OCI-M1 (cell line): ENCODE measurements at regions not wholly inside any gene's neighbourhood (a gene's known extent, or its start where the extent isn't known, plus 50 kb on each side); places are given as distances from the start of the nearest gene placed in this dataset.

Experiments used
- DNase-seq: peaks from one replicate; lab custom pipeline; 2025; lab: John Stamatoyannopoulos, UW

- DNase-seq, result no peak
Observed at GRCh38 chr6:44049989-44050871, 77.0 kb downstream of the MRPL14 start.

DNA sequence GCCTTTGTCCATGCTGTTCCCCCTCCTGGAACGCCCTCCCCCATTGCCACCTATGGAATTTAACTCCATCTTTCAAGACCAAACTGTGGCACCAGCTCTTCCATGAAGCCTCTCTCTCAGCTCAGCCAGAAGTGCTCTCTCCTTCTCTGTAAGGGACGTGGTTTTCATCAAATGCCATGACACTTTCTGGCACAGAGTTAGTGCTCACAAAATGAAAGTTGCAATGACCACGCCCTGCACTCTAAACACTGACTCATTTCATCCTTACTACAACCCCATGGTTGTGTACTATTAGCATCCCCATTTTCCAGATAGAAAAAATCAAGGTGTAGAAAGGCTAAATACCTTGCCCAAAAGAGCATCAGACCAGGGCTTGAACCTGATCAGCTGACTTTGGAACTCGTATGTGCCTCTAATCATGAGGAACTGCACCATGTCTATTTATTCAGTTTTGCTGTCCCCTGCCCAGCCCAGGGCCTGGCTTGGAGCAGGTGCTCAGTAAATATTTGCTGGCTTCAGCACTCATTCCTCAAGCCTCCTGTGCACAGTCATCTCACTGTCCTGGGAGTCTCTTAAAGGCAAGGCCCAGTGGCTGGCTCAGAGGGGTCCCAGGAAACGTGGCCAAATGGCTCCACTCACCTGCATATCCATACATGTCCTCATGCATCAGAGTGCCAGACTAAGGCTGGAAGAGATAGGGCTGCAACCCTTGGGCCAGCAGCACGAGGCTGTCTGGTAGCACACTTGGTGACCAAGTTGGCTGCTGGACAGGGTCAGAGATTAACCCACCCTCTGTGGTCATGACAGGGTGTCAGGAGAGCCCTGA is 77.9 kb downstream of the MRPL14 start:
- DNase-seq, result no peak

DNA sequence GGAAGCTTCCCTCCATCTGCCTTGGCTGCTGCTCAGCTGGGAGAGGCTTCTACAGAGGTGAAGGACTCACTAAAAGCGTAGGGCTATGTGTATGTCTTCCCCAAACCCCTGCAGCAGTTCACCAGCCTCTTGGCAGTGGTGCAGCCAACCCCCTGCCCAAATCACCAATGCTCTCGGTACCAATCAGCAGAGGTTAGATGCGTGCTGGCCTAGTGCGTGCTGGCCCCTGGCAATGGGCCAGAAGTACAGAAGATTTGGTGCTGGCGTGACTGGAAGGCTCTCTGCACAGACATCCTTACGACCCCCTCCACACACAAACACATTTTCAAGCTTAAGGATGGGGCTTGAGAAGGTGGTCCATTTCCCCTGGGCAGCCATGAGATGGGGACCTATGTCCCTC is 79.0 kb downstream of the MRPL14 start:
- no peak for DNase-seq

- no peak for DNase-seq
Observed at GRCh38 chr6:44047801-44048200, 79.5 kb downstream of the MRPL14 start.

DNA sequence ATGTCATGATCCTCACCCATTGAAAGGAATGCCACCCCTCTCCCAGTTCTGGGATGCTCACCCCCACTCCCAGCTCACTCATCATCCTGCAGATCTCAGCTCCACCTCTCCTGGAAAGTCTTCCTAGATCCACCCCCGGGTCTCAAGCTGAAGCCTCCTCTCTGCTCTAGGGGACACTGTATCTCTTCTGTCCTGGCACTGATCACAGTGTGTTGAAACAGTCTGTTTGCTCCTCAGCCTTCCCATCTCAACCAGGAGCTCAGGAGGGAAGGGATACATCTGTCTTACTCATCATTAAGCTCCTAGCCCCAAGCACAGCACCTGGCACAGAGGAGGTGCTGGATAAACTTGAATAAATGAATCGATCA is 80.1 kb downstream of the MRPL14 start:
- no peak for DNase-seq

- no peak for DNase-seq
Observed at GRCh38 chr6:44046516-44047178, 80.6 kb downstream of the MRPL14 start.

DNA sequence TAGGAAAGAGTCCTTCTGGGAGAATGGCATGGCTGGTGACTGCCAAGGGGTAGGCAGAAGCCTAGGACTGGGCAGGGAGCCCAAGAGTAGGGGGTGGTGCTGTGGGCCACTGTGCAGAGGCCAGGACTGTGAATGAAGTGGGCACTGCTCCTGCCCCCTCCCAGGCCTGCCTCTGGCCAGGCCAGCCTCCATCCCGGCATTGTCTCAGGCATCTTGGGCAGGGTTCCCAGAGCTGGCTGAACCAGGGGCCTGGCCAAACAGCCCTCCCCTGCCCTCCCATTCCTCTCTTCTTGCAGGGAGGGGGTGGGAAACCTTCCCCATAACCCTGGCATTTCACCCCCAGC is 81.6 kb downstream of the MRPL14 start:
- DNase-seq, result no peak

DNA sequence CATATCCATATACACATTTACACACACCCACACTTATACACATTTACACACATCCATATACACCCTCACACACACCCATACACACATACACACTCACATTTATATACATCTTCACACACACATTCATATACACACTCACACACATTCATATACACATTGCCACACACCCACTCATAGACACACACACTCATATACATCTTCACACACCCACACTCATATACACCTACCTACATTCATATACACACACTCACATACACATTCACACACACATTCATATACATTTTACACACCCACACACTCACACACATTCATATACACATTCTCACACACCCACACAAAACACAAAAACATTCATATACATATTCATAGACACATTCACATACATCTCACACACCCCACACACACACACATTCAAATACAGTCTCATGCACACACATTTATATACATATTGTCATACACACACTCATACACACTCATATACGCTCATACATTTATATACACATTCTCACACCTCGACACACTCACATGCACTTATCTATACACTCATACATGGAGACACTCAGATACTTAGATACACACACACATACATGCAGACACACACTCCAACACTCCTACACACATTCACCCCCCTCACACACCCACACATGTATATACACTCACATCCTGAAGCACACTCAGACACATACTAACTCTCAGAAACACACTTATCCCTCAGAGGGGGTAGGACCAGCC is 82.1 kb downstream of the MRPL14 start:
- no peak for DNase-seq

GRCh38 chr6:44044154-44044539 is 83.1 kb downstream of the MRPL14 start:
- DNase-seq, result no peak

DNA sequence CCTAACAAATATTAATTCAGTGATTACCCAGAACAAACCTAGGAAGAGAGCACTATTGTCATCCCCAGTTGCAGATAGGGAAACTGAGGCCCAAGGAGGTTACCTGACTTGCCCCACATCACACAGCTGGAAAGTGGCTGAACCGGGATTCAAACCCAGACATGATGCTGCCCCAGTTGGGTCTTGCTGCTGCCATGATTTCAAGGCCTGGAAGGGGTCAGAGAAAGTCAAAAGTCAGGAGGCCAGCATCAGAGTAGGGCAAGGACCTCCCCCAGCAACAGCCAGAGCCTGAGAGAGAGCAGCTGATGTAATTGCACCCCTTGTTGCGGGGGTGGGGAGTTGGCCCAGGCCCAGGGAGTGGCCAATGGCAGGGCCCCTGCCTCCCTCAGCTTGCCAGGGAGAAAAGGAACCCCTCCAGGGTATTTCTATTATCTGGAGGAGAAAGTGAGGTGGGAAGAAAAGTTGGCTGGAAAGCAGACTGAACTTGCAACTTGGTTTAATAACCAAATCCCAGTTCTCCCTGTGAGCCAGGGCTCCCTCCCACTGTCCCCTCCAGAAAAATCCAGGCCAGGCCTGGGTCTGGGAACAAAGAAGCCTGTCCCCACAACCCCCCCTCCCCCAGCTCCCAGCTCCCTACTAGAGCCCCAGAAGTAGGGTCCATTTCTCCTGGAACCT is 83.6 kb downstream of the MRPL14 start:
- DNase-seq, result no peak

- DNase-seq, result peak; percentile 54
Observed at GRCh38 chr6:44042989-44043478, 84.2 kb downstream of the MRPL14 start.

DNA sequence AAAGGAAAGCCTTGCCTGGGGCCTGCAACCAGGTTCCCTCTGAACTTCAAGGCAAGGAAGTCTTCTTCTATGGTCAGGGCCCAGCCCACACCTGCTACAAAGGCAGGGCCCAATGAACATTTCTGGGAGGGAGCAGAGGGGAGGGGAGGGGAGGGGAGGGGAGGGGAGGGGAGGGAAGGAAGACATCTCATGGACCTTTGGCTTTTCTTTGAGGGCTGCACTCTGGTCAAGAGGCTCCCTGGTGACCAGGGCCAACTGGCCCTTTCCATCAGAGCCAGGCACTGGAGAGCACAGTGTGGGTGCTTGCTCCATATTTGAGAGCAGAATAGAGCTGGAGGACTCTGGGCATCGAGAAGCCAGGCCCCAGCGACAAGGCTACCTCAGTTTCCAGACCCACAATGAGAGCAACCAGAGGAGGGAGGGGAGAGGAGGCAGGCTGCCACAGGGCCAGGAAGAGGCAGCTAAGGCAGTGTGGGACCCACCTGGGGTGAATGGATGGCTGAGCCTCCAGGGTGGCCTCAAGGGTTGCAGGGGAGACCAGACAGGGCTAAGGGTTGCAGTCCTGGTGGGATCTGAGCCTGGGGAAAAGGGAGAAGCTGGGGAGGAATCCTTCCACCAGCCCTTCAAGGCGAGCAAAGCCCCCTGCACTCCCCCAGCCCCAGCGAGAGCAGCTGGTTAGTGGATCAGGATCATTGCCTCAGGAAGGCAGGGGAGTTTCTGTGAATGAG is 84.8 kb downstream of the MRPL14 start:
- no peak for DNase-seq

- DNase-seq, result peak; percentile 32
Observed at GRCh38 chr6:44041461-44042260, 85.6 kb downstream of the MRPL14 start.

DNA sequence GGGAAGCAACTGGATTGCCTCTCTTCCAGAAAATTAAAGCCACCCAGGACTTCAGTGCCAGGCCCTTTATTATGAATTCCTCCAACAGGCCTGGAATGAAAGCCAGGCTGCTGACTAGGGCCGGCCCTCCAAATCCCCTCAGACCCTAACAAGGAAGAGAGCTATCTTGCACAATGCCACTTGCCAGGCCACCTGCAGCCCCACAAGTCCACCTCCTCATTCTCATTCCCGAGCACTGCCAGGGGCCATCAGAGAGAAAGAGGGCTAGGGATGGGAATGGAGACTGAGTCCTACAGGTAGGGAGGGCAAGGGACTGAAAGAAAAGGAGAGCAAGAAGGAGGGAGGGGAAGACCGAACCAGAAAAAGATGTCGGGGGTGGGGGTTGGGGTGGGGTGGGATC is 86.5 kb downstream of the MRPL14 start:
- no peak for DNase-seq

- no peak for DNase-seq
Observed at GRCh38 chr6:44039839-44040350, 87.4 kb downstream of the MRPL14 start.

- DNase-seq, result no peak
Observed at GRCh38 chr6:44039191-44039719, 88.0 kb downstream of the MRPL14 start.

- no peak for DNase-seq
Observed at GRCh38 chr6:44038543-44039065, 88.6 kb downstream of the MRPL14 start.

DNA sequence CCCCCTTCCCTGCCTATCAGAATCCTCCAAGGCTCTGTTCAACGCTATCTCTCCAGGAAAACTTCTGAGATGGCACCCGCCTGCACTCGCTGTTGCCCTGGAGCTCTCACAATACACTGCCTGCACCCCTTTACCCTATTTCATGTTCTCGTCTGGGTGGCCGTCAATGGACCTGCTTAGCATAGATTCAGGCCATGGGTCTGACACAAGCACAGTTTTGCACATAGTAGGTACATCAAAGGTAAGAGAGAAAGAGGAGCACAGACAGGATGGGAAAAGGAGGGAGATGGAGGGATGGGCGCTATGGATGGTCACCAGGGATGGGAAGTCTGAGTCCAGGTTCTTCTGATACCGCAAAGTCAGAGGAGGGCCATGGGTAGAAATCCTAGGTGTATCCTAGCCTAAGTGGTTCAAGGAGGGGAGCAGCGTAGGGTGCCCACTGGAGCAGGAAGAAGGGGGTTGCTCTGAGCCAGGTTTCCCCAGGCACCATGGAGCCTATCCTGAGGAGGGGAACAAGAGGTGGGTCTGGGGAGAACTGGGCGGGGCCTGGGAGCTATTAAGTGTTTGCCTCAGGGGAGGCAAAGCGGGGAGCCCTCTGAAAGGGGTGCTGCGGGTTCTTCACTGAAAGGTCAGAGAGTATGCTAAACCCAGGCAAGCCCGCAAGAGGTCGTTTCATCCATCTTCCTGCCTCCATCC is 89.3 kb downstream of the MRPL14 start:
- DNase-seq, result no peak
